ENCODE measurements at regions not wholly inside any gene's neighbourhood (a gene's known extent, or its start where the extent isn't known, plus 50 kb on each side); places are given as distances from the start of the nearest gene placed in this dataset.

DNA sequence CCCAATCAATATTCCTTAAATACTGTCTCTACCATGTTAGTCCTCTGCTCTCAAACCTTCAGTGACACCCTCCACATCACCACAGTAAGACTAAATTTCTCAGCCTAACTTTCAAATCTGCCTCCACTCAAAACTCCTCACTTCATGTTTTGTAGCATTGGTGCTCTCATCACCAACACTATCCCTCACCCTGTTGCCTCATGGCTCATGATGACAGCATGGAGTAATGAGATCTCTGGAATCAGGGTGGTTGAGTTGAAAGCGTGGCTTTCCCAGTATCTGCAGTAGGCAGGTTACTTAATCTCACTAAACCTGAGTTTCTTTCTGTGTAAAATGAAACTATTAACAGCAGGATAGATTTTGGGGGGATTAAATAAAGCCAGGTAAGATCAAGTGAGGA lies 621.4 kb downstream of the NYAP2 start:
- H3K27ac ChIP-seq = no peak overlapping the region
- H3K4me1 ChIP-seq = no peaks in the 10 kb centered on the region
- intact Hi-C loops (cut with DNase I) = no loop called here
- 89 to 90% methylated on average over 1 of the region's 1 CpG for WGBS, 2 donors
- H3K4me3 ChIP-seq = no peak overlapping the region
- DNase-seq = no peak
- no peaks in the 10 kb centered on the region for H3K36me3 ChIP-seq
- peaks cover 0 to 9% (median 0%) of the 10 kb centered on the region in 11 donors for H3K9me3 ChIP-seq
- ATAC-seq = no peak
- no peaks in the 10 kb centered on the region for H3K27me3 ChIP-seq
- TF ChIP-seq, protein P1, sequence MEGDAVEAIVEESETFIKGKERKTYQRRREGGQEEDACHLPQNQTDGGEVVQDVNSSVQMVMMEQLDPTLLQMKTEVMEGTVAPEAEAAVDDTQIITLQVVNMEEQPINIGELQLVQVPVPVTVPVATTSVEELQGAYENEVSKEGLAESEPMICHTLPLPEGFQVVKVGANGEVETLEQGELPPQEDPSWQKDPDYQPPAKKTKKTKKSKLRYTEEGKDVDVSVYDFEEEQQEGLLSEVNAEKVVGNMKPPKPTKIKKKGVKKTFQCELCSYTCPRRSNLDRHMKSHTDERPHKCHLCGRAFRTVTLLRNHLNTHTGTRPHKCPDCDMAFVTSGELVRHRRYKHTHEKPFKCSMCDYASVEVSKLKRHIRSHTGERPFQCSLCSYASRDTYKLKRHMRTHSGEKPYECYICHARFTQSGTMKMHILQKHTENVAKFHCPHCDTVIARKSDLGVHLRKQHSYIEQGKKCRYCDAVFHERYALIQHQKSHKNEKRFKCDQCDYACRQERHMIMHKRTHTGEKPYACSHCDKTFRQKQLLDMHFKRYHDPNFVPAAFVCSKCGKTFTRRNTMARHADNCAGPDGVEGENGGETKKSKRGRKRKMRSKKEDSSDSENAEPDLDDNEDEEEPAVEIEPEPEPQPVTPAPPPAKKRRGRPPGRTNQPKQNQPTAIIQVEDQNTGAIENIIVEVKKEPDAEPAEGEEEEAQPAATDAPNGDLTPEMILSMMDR (IDR thresholded peaks at IDR 0.05) = no peak

DNA sequence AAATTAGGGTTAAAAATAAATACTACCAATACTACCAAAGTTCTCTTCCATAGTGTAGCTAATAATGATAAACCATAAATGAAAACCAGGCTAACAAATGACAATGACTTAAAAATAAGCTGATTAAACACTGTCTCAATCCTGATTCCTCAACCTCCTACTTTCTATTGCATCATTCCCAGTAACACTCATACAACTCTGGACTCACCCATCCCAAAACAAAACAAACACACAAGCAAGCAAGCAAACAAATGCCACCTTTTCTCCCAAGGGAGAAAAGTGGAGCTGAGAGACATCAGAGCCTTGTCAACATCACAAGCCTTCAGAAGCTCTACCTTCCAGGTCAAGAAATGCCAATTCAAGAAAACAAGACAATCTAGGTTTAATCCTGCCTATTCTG lies 620.7 kb downstream of the NYAP2 start:
- intact Hi-C loops (cut with DNase I) = no loop called here
- Histone ChIP-seq H3K4me3 (no peak overlapping the region), H3K27me3 (no peaks in the 10 kb centered on the region), H3K27ac (no peak overlapping the region), H3K36me3 (no peaks in the 10 kb centered on the region), H3K9me3 (peaks cover 0 to 9% (median 0%) of the 10 kb centered on the region in 11 donors), H3K4me1 (no peaks in the 10 kb centered on the region)
- DNase-seq (no peak), ATAC-seq (no peak)
- TF ChIP-seq, protein P1 (IDR thresholded peaks at IDR 0.05) = no peak

DNA sequence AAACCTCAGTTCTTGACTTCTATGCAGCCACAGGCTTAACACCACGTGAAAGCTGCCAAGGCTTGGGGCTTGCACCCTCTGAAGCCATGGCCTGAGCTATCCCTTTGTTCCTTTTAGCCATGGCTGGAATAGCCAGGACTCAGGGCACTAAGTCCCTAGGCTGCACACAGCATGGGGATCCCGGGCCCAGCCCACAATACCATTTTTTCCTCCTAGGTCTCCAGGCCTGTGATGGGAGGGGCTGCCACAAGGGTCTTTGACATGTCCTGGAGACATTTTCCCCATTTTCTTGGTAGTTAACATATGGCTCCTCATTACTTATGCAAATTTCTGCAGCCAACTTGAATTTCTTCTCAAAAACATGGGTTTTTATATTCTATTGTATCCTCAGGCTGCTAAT lies 619.1 kb downstream of the NYAP2 start:
- no peak overlapping the region for H3K4me3 ChIP-seq
- DNase-seq (no peak), ATAC-seq (no peak)
- no peaks in the 10 kb centered on the region for H3K27me3 ChIP-seq
- no peaks in the 10 kb centered on the region for H3K4me1 ChIP-seq
- H3K9me3 ChIP-seq = peaks cover 0 to 9% (median 0%) of the 10 kb centered on the region in 11 donors
- H3K36me3 ChIP-seq = no peaks in the 10 kb centered on the region
- WGBS, 2 donors = 66 to 77% methylated on average over 2 of the region's 2 CpGs
- H3K27ac ChIP-seq = no peak overlapping the region
- intact Hi-C loops (cut with DNase I) = no loop called here
- TF ChIP-seq, protein P1 (IDR thresholded peaks at IDR 0.05) = no peak

DNA sequence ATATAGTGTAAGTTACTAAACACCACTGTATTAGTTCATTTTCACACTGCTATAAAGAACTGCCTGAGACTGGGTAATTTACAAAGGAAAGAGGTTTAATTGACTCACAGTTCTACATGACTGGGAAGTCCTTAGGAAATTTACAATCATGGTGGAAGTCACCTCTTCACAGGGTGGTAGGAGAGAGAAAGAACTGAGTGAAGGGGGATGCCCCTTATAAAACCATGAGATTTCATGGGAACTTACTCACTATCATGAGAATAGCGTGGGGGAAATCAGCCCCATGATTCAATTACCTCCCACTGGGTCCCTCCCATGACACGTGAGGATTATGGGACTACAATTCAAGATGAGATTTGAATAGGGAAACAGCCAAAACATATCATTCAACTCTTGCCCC lies 618.0 kb downstream of the NYAP2 start:
- H3K27me3 ChIP-seq = no peaks in the 10 kb centered on the region
- peaks cover 0 to 9% (median 0%) of the 10 kb centered on the region in 11 donors for H3K9me3 ChIP-seq
- H3K27ac ChIP-seq = no peak overlapping the region
- TF ChIP-seq, protein P1 (IDR thresholded peaks at IDR 0.05) = no peak
- no peaks in the 10 kb centered on the region for H3K4me1 ChIP-seq
- H3K4me3 ChIP-seq = no peak overlapping the region
- H3K36me3 ChIP-seq = no peaks in the 10 kb centered on the region
- 82 to 86% methylated on average over 2 of the region's 2 CpGs for WGBS, 2 donors
- ATAC-seq = no peak
- intact Hi-C loops (cut with DNase I) = no loop called here
- DNase-seq = no peak

DNA sequence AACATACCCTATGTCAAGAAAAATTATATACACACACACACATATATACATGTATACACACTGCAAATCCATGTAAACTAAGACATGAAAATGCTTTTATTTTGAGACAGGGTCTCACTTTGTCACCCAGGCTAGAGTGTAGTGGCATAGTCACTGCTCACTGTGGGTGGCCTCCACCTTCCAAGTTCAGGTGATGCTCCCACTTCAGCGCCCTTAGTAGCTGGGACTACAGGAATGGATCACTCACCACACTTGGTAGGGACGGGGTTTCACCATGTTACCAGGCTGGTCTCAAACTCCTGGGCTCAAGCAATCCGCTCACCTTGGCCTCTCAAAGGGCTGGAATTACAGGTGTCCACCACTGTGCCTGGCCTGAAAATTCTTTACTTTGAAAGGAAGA lies 617.6 kb downstream of the NYAP2 start:
- Histone ChIP-seq H3K27ac (no peak overlapping the region), H3K36me3 (no peaks in the 10 kb centered on the region), H3K4me1 (no peaks in the 10 kb centered on the region), H3K4me3 (no peak overlapping the region), H3K27me3 (peaks cover 0 to 2% (median 0%) of the 10 kb centered on the region in 7 donors), H3K9me3 (peaks cover 0 to 9% (median 0%) of the 10 kb centered on the region in 11 donors)
- DNase-seq = no peak
- ATAC-seq = no peak
- TF ChIP-seq, protein P1 (IDR thresholded peaks at IDR 0.05) = no peak
- intact Hi-C loops (cut with DNase I) = no loop called here
- WGBS, 2 donors = 87 to 94% methylated on average over 3 of the region's 3 CpGs
